ENCODE measurements at regions not wholly inside any gene's neighbourhood (a gene's known extent, or its start where the extent isn't known, plus 50 kb on each side); places are given as distances from the start of the nearest gene placed in this dataset.

DNA sequence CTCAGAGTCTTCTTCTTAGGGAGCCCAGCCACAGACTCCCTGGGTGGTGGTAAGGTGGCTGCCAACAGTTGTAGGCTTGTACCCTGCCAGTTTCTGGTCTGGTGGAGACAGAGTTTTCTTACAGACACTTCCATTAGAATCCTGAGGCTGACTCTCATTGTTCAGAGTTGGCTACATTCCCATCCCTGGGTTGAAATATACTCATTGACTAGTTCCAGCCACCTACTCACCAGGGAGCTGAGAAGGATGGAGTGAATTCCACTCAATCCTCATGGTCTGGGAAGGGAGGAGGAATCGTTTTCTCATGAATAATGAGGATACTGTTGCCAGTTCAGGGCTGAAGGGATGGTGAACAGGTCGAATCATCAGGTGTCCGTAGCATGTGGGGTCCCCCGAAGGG, 226.5 kb upstream of the PROK2 start:
- Histone ChIP-seq H3K36me3 (no peaks in the 10 kb centered on the region), H3K9me3 (no peaks in the 10 kb centered on the region), H3K27me3 (no peaks in the 10 kb centered on the region), H3K27ac (no peak overlapping the region), H3K4me1 (peaks cover 0 to 3% (median 0%) of the 10 kb centered on the region in 4 donors), H3K4me3 (no peak overlapping the region)
- no peak for TF ChIP-seq POLR2A (IDR thresholded peaks at IDR 0.05)
- intact Hi-C loops (cut with DNase I; ENCODE audit: low total_unique reads): no loop called here
- in situ Hi-C loops (cut with MboI; ENCODE audit: low pct_ligation_motif_present in 1 of 4, low pct_unique_long_range_greater_than_20kb in 1 of 4, low sequenced_read_pairs in 3 of 4): no loop called here
- no peak for DNase-seq
- WGBS, 2 donors (ENCODE audit: low coverage in 1 of 2): 75 to 79% methylated on average over 4 of the region's 4 CpGs

DNA sequence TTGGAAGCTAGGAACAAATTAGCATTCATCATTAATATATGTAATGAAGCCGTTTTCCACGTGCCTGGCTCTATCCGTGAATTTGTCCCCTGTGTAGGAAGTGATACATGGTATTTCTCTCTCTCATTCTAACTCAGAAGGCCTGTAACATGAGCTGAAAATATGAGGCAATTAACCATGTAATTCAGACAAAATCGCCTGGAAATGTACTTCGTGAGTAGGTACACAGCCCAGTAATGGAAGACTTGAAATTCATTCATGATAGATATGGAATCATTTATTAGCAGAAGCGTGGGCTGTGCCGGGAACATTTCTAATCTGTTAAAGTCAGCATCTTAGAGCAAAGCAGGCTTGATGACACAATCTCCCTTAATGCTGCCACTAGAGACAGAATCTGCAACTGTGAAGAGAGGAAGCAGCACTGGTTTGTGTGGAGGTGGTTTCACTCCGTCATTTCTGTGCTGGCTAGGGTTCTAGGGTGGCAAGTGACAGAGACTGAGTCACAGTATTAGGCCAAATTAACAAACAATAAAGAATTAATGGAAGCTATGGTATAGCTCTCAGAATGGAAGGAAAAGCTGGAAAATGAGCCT, 225.0 kb upstream of the PROK2 start:
- 74 to 85% methylated on average over 8 of the region's 8 CpGs for WGBS, 2 donors (ENCODE audit: low coverage in 1 of 2)

DNA sequence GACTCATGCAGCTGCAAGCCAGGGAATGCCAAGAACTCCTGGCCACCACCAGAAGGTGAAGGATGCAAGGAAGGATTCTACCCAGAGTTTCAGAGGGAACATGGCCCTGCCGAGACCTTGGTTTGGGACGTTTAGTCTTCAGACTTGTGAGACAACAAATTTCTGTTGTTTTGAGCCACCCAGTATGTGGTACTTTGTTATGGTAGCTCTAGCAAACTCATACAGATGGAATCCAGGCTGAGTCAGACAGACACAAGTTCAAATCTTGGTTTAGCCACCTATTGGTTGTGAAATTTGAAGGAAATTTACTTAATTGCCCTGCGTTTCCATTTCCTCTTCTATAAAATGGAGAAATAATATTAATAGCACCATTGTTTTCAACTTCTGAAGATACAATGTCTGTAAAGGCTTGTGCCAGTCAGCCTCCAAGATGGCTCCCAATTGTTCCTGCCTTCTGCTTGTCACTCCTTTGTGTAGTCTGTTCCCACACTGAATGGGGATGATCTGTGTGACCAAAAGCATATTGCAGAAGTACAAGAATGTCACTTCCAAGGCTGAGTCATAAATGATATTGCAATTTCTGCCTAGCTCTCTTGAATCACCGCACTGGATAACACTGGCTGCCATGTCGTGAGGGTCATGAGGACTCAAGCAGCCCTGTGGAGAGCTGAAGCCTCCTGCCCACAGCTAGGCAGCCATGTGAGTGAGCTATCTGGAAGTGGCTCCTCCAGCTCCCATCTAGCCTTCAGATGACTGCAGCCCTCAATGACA, 223.5 kb upstream of the PROK2 start:
- no peaks in the 10 kb centered on the region for H3K9me3 ChIP-seq
- no peak overlapping the region for H3K4me3 ChIP-seq
- TF ChIP-seq POLR2A (IDR thresholded peaks at IDR 0.05) (no peak), EP300 (IDR thresholded peaks at IDR 0.05; ENCODE audit: low read depth) (no peak), POLR2AphosphoS5 (IDR thresholded peaks at IDR 0.05) (no peak)
- TF ChIP-seq, protein P1, sequence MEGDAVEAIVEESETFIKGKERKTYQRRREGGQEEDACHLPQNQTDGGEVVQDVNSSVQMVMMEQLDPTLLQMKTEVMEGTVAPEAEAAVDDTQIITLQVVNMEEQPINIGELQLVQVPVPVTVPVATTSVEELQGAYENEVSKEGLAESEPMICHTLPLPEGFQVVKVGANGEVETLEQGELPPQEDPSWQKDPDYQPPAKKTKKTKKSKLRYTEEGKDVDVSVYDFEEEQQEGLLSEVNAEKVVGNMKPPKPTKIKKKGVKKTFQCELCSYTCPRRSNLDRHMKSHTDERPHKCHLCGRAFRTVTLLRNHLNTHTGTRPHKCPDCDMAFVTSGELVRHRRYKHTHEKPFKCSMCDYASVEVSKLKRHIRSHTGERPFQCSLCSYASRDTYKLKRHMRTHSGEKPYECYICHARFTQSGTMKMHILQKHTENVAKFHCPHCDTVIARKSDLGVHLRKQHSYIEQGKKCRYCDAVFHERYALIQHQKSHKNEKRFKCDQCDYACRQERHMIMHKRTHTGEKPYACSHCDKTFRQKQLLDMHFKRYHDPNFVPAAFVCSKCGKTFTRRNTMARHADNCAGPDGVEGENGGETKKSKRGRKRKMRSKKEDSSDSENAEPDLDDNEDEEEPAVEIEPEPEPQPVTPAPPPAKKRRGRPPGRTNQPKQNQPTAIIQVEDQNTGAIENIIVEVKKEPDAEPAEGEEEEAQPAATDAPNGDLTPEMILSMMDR (IDR thresholded peaks at IDR 0.05): no peak
- H3K27me3 ChIP-seq: no peaks in the 10 kb centered on the region
- no peaks in the 10 kb centered on the region for H3K36me3 ChIP-seq
- WGBS, 2 donors (ENCODE audit: low coverage in 1 of 2): 87 to 94% methylated on average over 2 to 5 of the region's 5 CpGs
- intact Hi-C loops (cut with DNase I; ENCODE audit: low total_unique reads) (no loop called here), in situ Hi-C loops (cut with MboI; ENCODE audit: low pct_ligation_motif_present in 1 of 4, low pct_unique_long_range_greater_than_20kb in 1 of 4, low sequenced_read_pairs in 3 of 4) (no loop called here)
- H3K27ac ChIP-seq: no peak overlapping the region
- no peak for DNase-seq
- H3K4me1 ChIP-seq: no peaks in the 10 kb centered on the region

More for the DNA sequence above, 225.0 kb upstream of the PROK2 start:
- Histone ChIP-seq H3K27me3 (no peaks in the 10 kb centered on the region), H3K36me3 (no peaks in the 10 kb centered on the region), H3K4me3 (no peak overlapping the region), H3K4me1 (no peaks in the 10 kb centered on the region), H3K9me3 (no peaks in the 10 kb centered on the region), H3K27ac (no peak overlapping the region)
- intact Hi-C loops (cut with DNase I; ENCODE audit: low total_unique reads): no loop called here
- DNase-seq: no peak
- in situ Hi-C loops (cut with MboI; ENCODE audit: low pct_ligation_motif_present in 1 of 4, low pct_unique_long_range_greater_than_20kb in 1 of 4, low sequenced_read_pairs in 3 of 4): no loop called here
- no peak for TF ChIP-seq EP300 (IDR thresholded peaks at IDR 0.05; ENCODE audit: low read depth)
- no peak for TF ChIP-seq POLR2AphosphoS5 (IDR thresholded peaks at IDR 0.05)
- no peak for TF ChIP-seq POLR2A (IDR thresholded peaks at IDR 0.05)
- TF ChIP-seq, protein P1 (IDR thresholded peaks at IDR 0.05): no peak

DNA sequence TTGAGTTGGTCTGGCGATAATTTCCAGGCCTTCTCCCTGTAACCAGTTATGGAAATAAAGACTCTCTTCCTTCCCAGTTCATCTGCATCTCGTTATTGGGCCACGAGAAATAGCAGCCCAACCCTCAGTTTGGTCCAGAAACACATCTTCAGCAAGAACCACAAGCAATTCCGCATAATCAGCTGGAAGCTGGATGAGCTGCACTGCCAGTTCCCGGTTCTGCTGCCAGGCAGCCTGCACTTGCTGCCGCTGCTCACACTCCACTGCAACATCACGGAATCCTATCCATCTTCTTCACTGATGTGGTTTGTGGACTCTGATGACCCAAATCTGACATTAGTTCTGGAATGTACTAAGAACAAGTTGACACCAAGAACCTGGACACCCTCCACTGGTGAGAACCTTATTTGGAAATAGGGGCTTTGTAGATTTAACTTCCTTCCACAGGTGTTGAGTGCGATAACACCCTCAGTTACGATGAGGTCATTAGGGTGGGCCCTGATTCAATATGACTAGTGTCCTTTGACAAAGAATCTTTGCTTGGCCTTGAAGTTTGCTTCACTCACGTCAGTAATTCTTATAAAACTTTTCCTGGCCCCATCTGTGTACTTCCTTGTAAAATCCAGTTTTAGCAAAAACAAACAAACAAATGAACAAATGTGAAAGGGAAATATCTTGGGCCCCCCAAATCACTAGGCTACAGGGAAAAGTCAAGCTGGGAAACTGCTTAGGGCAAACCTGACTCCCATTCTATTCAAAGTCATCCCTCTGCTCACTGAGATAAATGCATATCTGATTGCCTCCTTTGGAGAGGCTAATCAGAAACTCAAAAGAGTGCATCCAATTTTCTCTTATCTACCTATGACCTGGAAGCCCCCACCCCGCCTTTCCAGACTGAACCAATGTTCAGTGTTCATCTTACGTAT, 221.9 kb upstream of the PROK2 start:
- no peak for DNase-seq
- no peaks in the 10 kb centered on the region for H3K27me3 ChIP-seq
- H3K36me3 ChIP-seq: no peaks in the 10 kb centered on the region
- H3K9me3 ChIP-seq: no peaks in the 10 kb centered on the region
- H3K27ac ChIP-seq: no peak overlapping the region
- H3K4me1 ChIP-seq: no peaks in the 10 kb centered on the region
- 81 to 92% methylated on average over 8 to 12 of the region's 12 CpGs for WGBS, 2 donors (ENCODE audit: low coverage in 1 of 2)
- no peak for TF ChIP-seq EP300 (IDR thresholded peaks at IDR 0.05; ENCODE audit: low read depth)
- no peak for TF ChIP-seq POLR2AphosphoS5 (IDR thresholded peaks at IDR 0.05)
- TF ChIP-seq, protein P1 (IDR thresholded peaks at IDR 0.05): no peak
- TF ChIP-seq POLR2A (IDR thresholded peaks at IDR 0.05): no peak
- H3K4me3 ChIP-seq: no peak overlapping the region
- in situ Hi-C loops (cut with MboI; ENCODE audit: low pct_ligation_motif_present in 1 of 4, low pct_unique_long_range_greater_than_20kb in 1 of 4, low sequenced_read_pairs in 3 of 4): no loop called here
- intact Hi-C loops (cut with DNase I; ENCODE audit: low total_unique reads): no loop called here

Data from transverse colon (tissue), 4 donors.